Hematopoietic multipotent progenitor cell treated with erythropoietin and hydrocortisone succinate and interleukin-3 and kit ligand, for 4 days (in vitro differentiated cells): ENCODE measurements at regions not wholly inside any gene's neighbourhood (a gene's known extent, or its start where the extent isn't known, plus 50 kb on each side); places are given as distances from the start of the nearest gene placed in this dataset.
A peak's percentile ranks its signal among the peaks of the same experiment; 100 is the strongest.
"Not testable (repeated sequence)": the region's sequence is repeated elsewhere in the genome, so short reads cannot be mapped to it uniquely, and the experiment has no call there.

Experiments used
- DNase-seq: peaks from one replicate; pipeline ENCODE4 v3.0.0-alpha.2; 2015

GRCh38 chr3:10707400-10708215, 108.4 kb upstream of the SLC6A11 start:
- DNase-seq = peak; percentile 15

GRCh38 chr3:10708216-10708893, 107.7 kb upstream of the SLC6A11 start:
- no peak for DNase-seq

GRCh38 chr3:10709110-10709781, 106.8 kb upstream of the SLC6A11 start:
- DNase-seq = no peak

- no peak for DNase-seq
Observed at GRCh38 chr3:10712121-10712520, 103.9 kb upstream of the SLC6A11 start.

GRCh38 chr3:10713656-10714055, 102.4 kb upstream of the SLC6A11 start:
- DNase-seq = no peak

GRCh38 chr3:10715886-10716285, 100.1 kb upstream of the SLC6A11 start:
- no peak for DNase-seq

GRCh38 chr3:10716964-10717363, 99.1 kb upstream of the SLC6A11 start:
- no peak for DNase-seq

GRCh38 chr3:10717756-10718155, 98.3 kb upstream of the SLC6A11 start:
- no peak for DNase-seq

GRCh38 chr3:10721101-10721500, 94.9 kb upstream of the SLC6A11 start:
- no peak for DNase-seq

- no peak for DNase-seq
Observed at GRCh38 chr3:10722911-10723310, 93.1 kb upstream of the SLC6A11 start.

GRCh38 chr3:10723991-10724390, 92.0 kb upstream of the SLC6A11 start:
- DNase-seq = no peak

- DNase-seq = no peak
Observed at GRCh38 chr3:10725067-10725466, 91.0 kb upstream of the SLC6A11 start.

- DNase-seq = no peak
Observed at GRCh38 chr3:10725846-10726245, 90.2 kb upstream of the SLC6A11 start.

- no peak for DNase-seq
Observed at GRCh38 chr3:10726787-10727186, 89.2 kb upstream of the SLC6A11 start.

GRCh38 chr3:10729439-10729838, 86.6 kb upstream of the SLC6A11 start:
- no peak for DNase-seq

GRCh38 chr3:10732292-10732691, 83.7 kb upstream of the SLC6A11 start:
- no peak for DNase-seq

GRCh38 chr3:10733297-10733696, 82.7 kb upstream of the SLC6A11 start:
- DNase-seq = no peak

GRCh38 chr3:10736444-10736843, 79.6 kb upstream of the SLC6A11 start:
- not testable (repeated sequence) for DNase-seq

GRCh38 chr3:10737785-10738184, 78.2 kb upstream of the SLC6A11 start:
- DNase-seq = no peak

- peak; percentile 81 for DNase-seq
Observed at GRCh38 chr3:10738688-10739372, 77.2 kb upstream of the SLC6A11 start.

- DNase-seq = no peak
Observed at GRCh38 chr3:10740954-10741353, 75.1 kb upstream of the SLC6A11 start.

- no peak for DNase-seq
Observed at GRCh38 chr3:10741891-10742671, 73.9 kb upstream of the SLC6A11 start.
